HUDEP-2 (cell line): ENCODE measurements at regions not wholly inside any gene's neighbourhood (a gene's known extent, or its start where the extent isn't known, plus 50 kb on each side); places are given as distances from the start of the nearest gene placed in this dataset.
A peak's percentile ranks its signal among the peaks of the same experiment; 100 is the strongest.

Experiments used
- DNase-seq, 76 experiments: peaks; one replicate each; lab custom pipeline; 2025; ENCODE audit not compliant: unreplicated experiment in 76 of 76; lab: John Stamatoyannopoulos, UW

- no peak for DNase-seq
These were observed 488.1 kb upstream of the ADAMTS16 start for GRCh38 chr5:4651806-4652565.

- no peak for DNase-seq
These were observed 486.7 kb upstream of the ADAMTS16 start for GRCh38 chr5:4653475-4653874.

- DNase-seq: no peak
These were observed 480.3 kb upstream of the ADAMTS16 start for GRCh38 chr5:4659851-4660250.

GRCh38 chr5:4661326-4661725 lies 478.8 kb upstream of the ADAMTS16 start:
- no peak for DNase-seq

- DNase-seq: no peak
These were observed 478.3 kb upstream of the ADAMTS16 start for GRCh38 chr5:4661836-4662235.

- no peak for DNase-seq
These were observed 477.4 kb upstream of the ADAMTS16 start for GRCh38 chr5:4662756-4663155.

- no peak for DNase-seq
These were observed 474.2 kb upstream of the ADAMTS16 start for GRCh38 chr5:4665911-4666310.

GRCh38 chr5:4674166-4674565 lies 466.0 kb upstream of the ADAMTS16 start:
- no peak for DNase-seq

- no peak for DNase-seq
These were observed 463.2 kb upstream of the ADAMTS16 start for GRCh38 chr5:4676934-4677333.

- no peak for DNase-seq
These were observed 455.2 kb upstream of the ADAMTS16 start for GRCh38 chr5:4684946-4685345.

GRCh38 chr5:4698596-4698995 lies 441.5 kb upstream of the ADAMTS16 start:
- no peak for DNase-seq

GRCh38 chr5:4699592-4699991 lies 440.5 kb upstream of the ADAMTS16 start:
- DNase-seq: no peak

GRCh38 chr5:4700069-4700468 lies 440.1 kb upstream of the ADAMTS16 start:
- DNase-seq: peak in 7 of 76 experiments; percentile 1 to 44 (median 32)

GRCh38 chr5:4700871-4701270 lies 439.3 kb upstream of the ADAMTS16 start:
- DNase-seq: no peak

GRCh38 chr5:4703931-4704458 lies 436.1 kb upstream of the ADAMTS16 start:
- DNase-seq: no peak

- no peak for DNase-seq
These were observed 435.2 kb upstream of the ADAMTS16 start for GRCh38 chr5:4704951-4705350.

GRCh38 chr5:4716781-4717180 lies 423.3 kb upstream of the ADAMTS16 start:
- no peak for DNase-seq

GRCh38 chr5:4717446-4717845 lies 422.7 kb upstream of the ADAMTS16 start:
- DNase-seq: no peak

- no peak for DNase-seq
These were observed 419.3 kb upstream of the ADAMTS16 start for GRCh38 chr5:4720831-4721230.

GRCh38 chr5:4722886-4723285 lies 417.2 kb upstream of the ADAMTS16 start:
- DNase-seq: no peak

- DNase-seq: no peak
These were observed 414.5 kb upstream of the ADAMTS16 start for GRCh38 chr5:4725594-4725993.

- DNase-seq: no peak
These were observed 409.9 kb upstream of the ADAMTS16 start for GRCh38 chr5:4730279-4730678.

GRCh38 chr5:4734348-4734747 lies 405.8 kb upstream of the ADAMTS16 start:
- no peak for DNase-seq
